CD4-positive, alpha-beta T cell treated with Interleukin-17A for 4 hours (primary cell): ENCODE measurements at regions not wholly inside any gene's neighbourhood (a gene's known extent, or its start where the extent isn't known, plus 50 kb on each side); places are given as distances from the start of the nearest gene placed in this dataset.
"Not testable (repeated sequence)": the region's sequence is repeated elsewhere in the genome, so short reads cannot be mapped to it uniquely, and the experiment has no call there.

Experiments
- DNase-seq: peaks from one replicate; pipeline ENCODE4 v3.0.0-alpha.2; 2020; ENCODE audit warnings: mixed read lengths

- DNase-seq: not testable (repeated sequence)
Observed at GRCh38 chr15:21018176-21018575, 152.1 kb upstream of the POTEB2 start.

DNA sequence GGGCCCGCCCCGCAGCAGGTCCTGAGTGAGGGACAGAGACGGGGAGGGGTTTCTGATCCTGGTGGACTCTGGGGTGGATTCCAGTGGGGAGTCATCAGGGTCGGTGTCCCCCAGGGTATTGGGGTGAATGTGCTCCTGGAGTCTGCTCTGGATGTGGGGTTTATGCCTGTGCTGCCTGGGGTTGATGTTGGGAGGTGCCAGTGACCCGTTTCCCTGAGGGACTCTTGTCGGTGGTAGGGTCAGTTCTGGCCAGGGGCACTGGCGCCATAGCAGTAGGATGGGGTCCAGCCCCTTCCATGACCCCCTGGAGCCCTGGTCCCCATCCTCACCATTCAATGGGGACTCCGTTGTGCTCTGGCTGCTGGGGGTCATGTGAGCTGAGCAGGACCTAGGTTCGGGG, 151.2 kb upstream of the POTEB2 start:
- DNase-seq: not testable (repeated sequence)

GRCh38 chr15:21016589-21016988, 150.5 kb upstream of the POTEB2 start:
- DNase-seq: not testable (repeated sequence)

DNA sequence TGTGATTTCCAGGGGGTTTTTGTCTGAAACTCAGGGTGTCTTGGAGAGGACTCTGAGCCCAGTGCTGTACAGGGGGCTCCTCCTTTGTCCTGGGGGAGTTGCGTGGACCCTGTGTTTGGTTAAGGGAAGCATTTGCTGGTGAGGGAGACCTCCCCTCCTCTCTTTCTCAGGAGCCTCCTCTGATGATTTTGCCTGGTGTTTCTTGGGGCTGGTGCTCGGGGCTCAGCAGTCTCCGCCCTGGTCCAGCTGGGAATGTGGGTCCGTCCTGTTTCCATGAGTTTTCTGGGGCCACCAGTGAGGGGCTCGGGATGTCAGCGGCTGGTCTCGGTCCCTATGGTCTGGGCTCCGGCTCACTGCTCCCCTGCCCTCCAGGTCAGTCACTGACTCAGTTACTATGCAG, 149.1 kb upstream of the POTEB2 start:
- not testable (repeated sequence) for DNase-seq

DNA sequence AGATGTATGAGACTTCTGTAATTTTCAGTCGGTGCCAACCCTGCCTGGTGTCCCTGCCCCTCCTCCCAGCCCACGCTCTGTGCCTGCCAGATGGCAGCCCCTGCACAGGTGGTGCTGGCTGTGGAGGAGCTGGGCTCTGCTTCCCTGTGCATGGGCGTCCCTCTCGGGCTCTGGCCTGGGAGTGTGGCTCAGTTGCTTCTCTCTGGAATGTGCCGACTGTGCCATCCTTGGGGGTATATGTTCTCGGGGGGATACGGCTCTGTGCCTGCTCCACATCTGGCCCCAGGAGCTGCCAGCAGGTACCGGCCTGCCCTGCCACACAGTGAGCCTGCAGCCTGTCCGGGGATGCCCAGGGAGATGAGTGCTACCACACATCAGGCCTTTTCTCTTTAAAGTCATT, 147.2 kb upstream of the POTEB2 start:
- not testable (repeated sequence) for DNase-seq

DNA sequence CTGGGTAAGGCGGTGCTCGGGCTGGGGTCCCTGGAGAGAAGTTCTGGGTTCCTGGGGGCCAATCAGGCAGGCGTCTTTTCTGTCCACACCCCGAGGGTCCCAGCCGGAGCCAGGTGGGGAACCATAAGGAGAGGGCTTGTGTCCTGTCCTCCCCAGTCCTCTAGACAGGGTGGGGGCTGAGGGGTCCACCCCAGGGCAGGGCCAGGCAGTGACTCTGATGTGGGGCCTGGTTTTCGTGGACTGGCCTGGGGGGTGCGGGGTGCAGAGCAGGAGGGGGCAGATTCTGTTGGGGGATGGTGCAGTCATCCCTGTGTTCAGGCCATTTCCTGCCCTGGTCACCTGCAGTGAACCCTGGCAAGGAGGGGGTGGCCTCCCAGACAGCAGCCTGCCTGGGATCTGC, 143.5 kb upstream of the POTEB2 start:
- DNase-seq: not testable (repeated sequence)

GRCh38 chr15:21003459-21003858, 137.3 kb upstream of the POTEB2 start:
- not testable (repeated sequence) for DNase-seq

- not testable (repeated sequence) for DNase-seq
Observed at GRCh38 chr15:21001950-21002349, 135.8 kb upstream of the POTEB2 start.

DNA sequence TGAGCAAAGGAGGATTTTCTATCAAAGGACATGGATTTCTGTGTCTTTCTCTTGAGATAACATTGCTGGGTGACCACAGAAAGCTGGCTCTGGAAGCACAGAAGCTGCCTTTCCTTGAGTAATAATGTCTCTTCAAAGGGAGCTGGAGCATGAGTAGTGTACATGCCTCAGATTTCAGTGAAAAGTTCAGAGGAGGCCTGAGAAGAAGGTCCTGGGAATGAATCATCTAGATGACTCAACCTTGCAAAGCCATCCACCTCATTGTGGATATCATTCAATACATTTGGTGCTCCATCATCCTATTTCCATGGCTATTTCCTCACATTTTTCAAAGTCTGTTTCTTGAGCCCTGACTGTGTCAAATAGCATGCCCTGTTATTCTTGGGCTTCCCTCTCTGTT, 125.6 kb upstream of the POTEB2 start:
- not testable (repeated sequence) for DNase-seq

GRCh38 chr15:20991253-20991652, 125.1 kb upstream of the POTEB2 start:
- DNase-seq: not testable (repeated sequence)

- DNase-seq: not testable (repeated sequence)
Observed at GRCh38 chr15:20986775-20987174, 120.7 kb upstream of the POTEB2 start.

DNA sequence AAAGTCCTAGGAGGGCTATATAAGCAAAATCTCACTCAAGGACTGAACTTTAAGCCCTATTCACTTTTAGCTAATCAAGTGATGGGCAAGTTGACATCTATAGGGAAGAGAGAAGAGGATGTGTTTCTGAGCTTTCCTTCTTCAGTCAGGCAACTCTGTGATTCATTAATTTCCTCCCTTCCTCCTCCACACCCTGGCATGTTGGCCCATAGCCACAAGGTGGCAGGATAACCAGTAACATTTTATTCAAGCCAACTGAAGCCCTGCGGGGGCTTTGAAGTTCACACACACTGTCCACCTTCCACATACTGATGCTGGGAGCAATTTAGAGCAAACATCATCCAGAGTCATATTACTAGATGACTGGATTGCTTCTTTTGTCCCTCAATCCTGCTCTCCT, 111.9 kb upstream of the POTEB2 start:
- not testable (repeated sequence) for DNase-seq

DNA sequence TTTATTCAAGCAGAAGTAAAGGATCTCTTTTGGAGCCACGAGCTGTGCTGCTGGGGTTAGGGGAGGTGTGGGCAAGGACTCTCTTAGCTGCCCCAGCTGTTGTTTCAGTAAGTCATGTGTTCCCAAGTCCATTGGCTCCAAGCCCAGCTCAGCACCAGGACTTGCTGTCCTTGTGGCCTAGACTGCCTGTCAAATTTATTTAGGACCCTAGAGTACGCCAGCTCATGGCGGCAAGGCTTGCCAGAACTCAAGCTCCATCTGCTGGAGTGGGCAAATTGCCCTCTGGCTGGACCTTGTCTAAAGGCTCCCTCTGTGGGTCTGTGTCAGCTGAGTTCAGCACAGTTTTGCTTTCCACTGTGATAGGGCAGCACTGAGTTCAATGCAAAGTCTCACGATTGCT, 106.6 kb upstream of the POTEB2 start:
- DNase-seq: not testable (repeated sequence)

DNA sequence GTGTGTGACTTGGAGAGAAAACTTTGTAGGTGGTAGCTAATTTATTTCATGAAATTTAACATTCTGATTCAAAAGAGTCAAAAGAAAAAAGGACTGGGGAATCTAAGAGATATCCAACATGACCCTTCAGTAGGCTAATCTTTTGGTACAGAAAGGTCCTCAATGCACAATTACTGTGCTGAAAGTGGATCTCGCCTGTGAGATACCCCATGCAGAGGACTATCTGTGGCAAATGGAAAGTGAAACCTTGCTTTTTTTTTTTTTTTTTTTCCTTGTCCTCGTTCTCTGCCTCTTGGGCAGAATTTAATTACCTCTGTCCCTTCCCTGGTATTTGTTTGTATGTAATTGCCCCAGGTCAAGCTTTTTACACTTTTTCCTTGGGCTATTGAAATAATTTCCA, 93.2 kb upstream of the POTEB2 start:
- not testable (repeated sequence) for DNase-seq

DNA sequence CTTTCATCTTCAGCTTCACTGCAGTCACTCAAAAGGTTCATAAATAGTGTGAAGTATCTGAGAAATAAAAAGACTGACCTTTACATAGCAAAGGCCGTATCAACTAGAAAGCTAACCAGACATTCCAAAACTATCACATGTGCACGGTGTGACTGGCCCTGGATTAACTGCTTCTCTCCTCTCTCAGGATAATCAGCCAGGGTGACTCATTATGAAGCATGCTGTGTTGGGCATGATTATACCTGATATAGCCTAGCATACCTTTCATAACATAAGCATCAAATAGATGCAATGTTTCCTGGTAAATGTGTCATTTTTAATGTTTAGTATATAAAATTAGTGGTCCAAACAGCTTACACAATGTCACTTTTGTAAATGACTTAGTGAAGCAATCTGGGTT, 63.2 kb upstream of the POTEB2 start:
- DNase-seq: not testable (repeated sequence)
